Transverse colon (tissue), 4 donors: ENCODE measurements at regions not wholly inside any gene's neighbourhood (a gene's known extent, or its start where the extent isn't known, plus 50 kb on each side); places are given as distances from the start of the nearest gene placed in this dataset.

ENCODE experiments used
- DNase-seq: peaks from one replicate; pipeline ENCODE4 v3.0.0-alpha.2; 2019
- H3K27ac ChIP-seq, 4 donors: fragments of 200-600 bp; sonication (generic); 2 replicates each; pipeline ENCODE4 v1.5.1; 2016 to 2018; ENCODE audit warnings: inconsistent platforms in 4 of 4
- H3K27me3 ChIP-seq: fragments of 200-600 bp; sonication (generic); 2 replicates; pipeline ENCODE4 v1.5.1; 2017; ENCODE audit warnings: inconsistent platforms
- H3K36me3 ChIP-seq, 4 donors: fragments of 200-600 bp; sonication (generic); 2 replicates each; pipeline ENCODE4 v1.5.1; 2017 to 2019; ENCODE audit warnings: inconsistent platforms in 4 of 4
- H3K4me1 ChIP-seq, 4 donors: fragments of 200-600 bp; sonication (generic); 2 replicates each; pipeline ENCODE4 v1.5.1; 2017 to 2020; ENCODE audit warnings: inconsistent platforms in 4 of 4
- H3K4me3 ChIP-seq, 4 donors: fragments of 200-600 bp; sonication (generic); 1 replicate in 1 of 4; 2 replicates in 3 of 4; pipeline versions ENCODE4 v1.5.1 to v1.6.1; 2017 to 2019; ENCODE audit warnings: inconsistent platforms in 4 of 4
- H3K9me3 ChIP-seq, 2 donors: fragments of 200-600 bp; sonication (generic); 2 replicates each; pipeline ENCODE4 v1.5.1; 2017 to 2019; ENCODE audit warnings: inconsistent platforms in 2 of 2
- EP300 ChIP-seq: sonication (generic); formaldehyde crosslinking; IDR thresholded peaks from one replicate; pipeline ENCODE4 v1.6.1; 2017; ENCODE audit warnings: antibody characterized with exemption, low read depth
- POLR2A ChIP-seq: fragments of 450-650 bp; IDR thresholded peaks from one replicate; pipeline ENCODE4 v1.6.1; 2016; ENCODE audit warnings: antibody characterized with exemption, mild to moderate bottlenecking, moderate library complexity
- POLR2AphosphoS5 ChIP-seq, 3 donors: sonication (generic); formaldehyde crosslinking; IDR thresholded peaks; one replicate each; pipeline ENCODE4 v1.6.1; 2016; ENCODE audit warnings: antibody characterized with exemption in 3 of 3
- WGBS, 2 donors: methylation state at CpG; one replicate each; pipeline ENCODE4 v1.1.5; 2018; ENCODE audit warnings: low coverage in 1 of 2; 5-methylcytosine and 5-hydroxymethylcytosine counted together
- in situ Hi-C, 4 donors: fragments of 200-750 bp; cut with MboI; loops; one replicate each; pipeline versions ENCODE4 v1.15.0 to v1.15.1; 2017; ENCODE audit warnings: low sequenced_read_pairs in 3 of 4, low pct_ligation_motif_present in 1 of 4, low pct_unique_long_range_greater_than_20kb in 1 of 4
- intact Hi-C: fragments of 100-400 bp; cut with DNase I; formaldehyde crosslinking; loops from one replicate; pipeline ENCODE4 v1.15.1; 2023; ENCODE audit warnings: low total_unique reads
- TF ChIP-seq, protein P1 (sequence below), 5 experiments: fragments of 200-600 bp in 3 of 5; fragments of 450-650 bp in 2 of 5; sonication (generic) in 3 of 5; IDR thresholded peaks; 1 replicate in 2 of 5; 2 replicates in 3 of 5; pipeline ENCODE4 v1.5.1; 2016 to 2017; ENCODE audit warnings: antibody characterized with exemption in 5 of 5, inconsistent platforms in 3 of 5, mild to moderate bottlenecking in 2 of 5, moderate library complexity in 1 of 5

DNA sequence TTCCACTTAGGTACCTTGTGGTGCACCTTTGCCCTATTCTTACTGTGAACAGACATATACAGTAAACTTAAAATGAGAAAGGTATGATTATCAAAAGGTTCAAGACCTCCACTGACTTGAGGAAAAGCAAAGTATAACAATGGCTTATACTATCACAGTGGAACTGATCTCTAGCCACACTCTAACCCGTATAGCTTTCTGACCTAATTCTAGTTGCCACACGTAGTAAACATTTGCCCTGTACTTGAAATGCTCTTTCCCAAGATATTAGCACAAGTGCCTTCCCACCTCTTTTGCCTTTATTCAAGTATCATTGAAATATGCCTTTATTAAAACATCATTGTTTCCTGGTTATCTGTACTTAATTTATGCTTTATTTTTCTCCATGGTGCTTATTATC lies 250.4 kb upstream of the PPFIA2 start:
- WGBS, 2 donors: 62 to 67% methylated on average over 2 of the region's 2 CpGs
- in situ Hi-C loops: no loop called here

DNA sequence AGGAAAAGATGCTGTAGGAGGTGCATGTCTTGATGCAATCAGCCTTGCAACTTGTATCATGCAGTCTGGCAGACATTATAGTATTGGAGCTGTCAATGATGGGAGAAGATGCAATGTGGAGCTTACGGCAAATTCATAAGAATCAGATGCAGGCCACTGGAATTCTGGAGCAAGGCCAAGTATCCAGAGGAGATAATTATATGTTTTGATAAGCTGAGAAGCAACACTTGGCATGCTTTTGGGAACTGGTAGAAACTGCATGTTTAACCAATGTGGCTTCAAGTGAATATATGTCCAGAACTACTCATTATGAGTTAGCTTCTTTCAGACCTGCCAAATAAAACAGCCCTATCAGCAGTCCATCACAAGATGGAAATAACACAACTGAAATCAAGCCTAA lies 249.1 kb upstream of the PPFIA2 start:
- H3K27me3 ChIP-seq: no peaks in the 10 kb centered on the region
- H3K36me3 ChIP-seq: no peaks in the 10 kb centered on the region
- 67 to 77% methylated on average over 1 of the region's 1 CpG for WGBS, 2 donors
- no peak overlapping the region for H3K4me3 ChIP-seq
- DNase-seq: no peak
- intact Hi-C loops (no loop called here), in situ Hi-C loops (no loop called here)
- H3K4me1 ChIP-seq: no peaks in the 10 kb centered on the region
- H3K27ac ChIP-seq: no peak overlapping the region
- H3K9me3 ChIP-seq: no peaks in the 10 kb centered on the region
- TF ChIP-seq POLR2AphosphoS5 (IDR thresholded peaks at IDR 0.05): no peak
- TF ChIP-seq, protein P1, sequence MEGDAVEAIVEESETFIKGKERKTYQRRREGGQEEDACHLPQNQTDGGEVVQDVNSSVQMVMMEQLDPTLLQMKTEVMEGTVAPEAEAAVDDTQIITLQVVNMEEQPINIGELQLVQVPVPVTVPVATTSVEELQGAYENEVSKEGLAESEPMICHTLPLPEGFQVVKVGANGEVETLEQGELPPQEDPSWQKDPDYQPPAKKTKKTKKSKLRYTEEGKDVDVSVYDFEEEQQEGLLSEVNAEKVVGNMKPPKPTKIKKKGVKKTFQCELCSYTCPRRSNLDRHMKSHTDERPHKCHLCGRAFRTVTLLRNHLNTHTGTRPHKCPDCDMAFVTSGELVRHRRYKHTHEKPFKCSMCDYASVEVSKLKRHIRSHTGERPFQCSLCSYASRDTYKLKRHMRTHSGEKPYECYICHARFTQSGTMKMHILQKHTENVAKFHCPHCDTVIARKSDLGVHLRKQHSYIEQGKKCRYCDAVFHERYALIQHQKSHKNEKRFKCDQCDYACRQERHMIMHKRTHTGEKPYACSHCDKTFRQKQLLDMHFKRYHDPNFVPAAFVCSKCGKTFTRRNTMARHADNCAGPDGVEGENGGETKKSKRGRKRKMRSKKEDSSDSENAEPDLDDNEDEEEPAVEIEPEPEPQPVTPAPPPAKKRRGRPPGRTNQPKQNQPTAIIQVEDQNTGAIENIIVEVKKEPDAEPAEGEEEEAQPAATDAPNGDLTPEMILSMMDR (IDR thresholded peaks at IDR 0.05): no peak
- TF ChIP-seq EP300: no peak
- no peak for TF ChIP-seq POLR2A

More for the DNA sequence above, 250.4 kb upstream of the PPFIA2 start:
- H3K4me1 ChIP-seq: no peaks in the 10 kb centered on the region
- H3K36me3 ChIP-seq: no peaks in the 10 kb centered on the region
- no peak overlapping the region for H3K27ac ChIP-seq
- H3K4me3 ChIP-seq: no peak overlapping the region
- intact Hi-C loops: no loop called here
- no peaks in the 10 kb centered on the region for H3K9me3 ChIP-seq
- H3K27me3 ChIP-seq: no peaks in the 10 kb centered on the region
- no peak for DNase-seq
- TF ChIP-seq POLR2A (no peak), EP300 (no peak), POLR2AphosphoS5 (IDR thresholded peaks at IDR 0.05) (no peak)
- TF ChIP-seq, protein P1 (IDR thresholded peaks at IDR 0.05): no peak

DNA sequence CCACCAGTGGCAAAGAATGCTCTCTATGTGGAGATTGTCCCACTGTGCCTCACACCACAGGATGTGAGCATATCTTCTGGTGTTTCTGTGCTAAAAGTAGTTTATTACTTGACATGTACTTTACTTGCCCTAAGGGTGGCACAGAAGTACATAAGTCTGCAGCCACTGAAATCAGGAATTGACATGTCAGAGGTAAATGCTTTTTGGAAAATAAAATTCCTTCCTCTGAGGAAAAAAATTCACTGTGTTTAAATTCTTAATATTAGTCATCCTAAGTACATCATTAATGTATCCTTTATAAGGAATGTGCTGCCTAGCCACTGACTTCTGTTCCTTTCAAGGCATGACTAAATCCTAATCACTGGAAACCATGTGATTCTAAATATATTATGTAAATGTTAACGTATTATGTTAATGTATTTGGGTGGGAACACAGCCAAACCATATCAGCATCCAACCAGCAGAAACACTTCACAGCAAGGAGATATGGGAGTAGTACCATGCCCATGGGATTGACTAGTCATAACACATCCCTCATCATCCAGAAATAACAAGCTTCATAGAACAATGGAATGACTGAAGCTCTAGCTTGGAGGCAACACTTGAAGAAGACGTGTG lies 239.7 kb upstream of the PPFIA2 start:
- no peak overlapping the region for H3K27ac ChIP-seq
- no peaks in the 10 kb centered on the region for H3K36me3 ChIP-seq
- no peaks in the 10 kb centered on the region for H3K9me3 ChIP-seq
- DNase-seq: no peak
- intact Hi-C loops (no loop called here), in situ Hi-C loops (no loop called here)
- TF ChIP-seq, protein P1 (IDR thresholded peaks at IDR 0.05): no peak
- TF ChIP-seq POLR2A (no peak), POLR2AphosphoS5 (IDR thresholded peaks at IDR 0.05) (no peak), EP300 (no peak)
- H3K4me3 ChIP-seq: no peak overlapping the region
- H3K4me1 ChIP-seq: no peaks in the 10 kb centered on the region
- H3K27me3 ChIP-seq: no peaks in the 10 kb centered on the region
- 62 to 78% methylated on average over 1 to 2 of the region's 2 CpGs for WGBS, 2 donors

DNA sequence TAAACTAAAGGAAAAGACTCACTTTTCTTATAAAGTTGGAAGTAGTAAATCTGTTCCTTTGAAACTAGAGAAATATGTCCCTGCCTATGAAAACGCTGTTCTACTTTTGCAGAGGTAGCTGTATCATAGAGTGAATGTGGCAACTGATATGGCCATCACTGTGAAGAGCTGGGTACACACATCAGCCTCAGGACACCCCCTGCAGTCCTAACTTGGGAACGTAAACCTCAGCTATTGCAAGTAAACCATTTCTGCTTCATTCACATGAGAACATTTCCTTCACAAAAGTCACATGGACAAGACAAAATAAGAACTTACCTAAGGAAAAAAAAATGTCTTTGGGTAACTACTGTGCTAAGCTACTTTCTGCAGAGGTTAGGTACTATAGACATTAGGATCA lies 233.3 kb upstream of the PPFIA2 start:
- H3K27me3 ChIP-seq: no peaks in the 10 kb centered on the region
- H3K4me1 ChIP-seq: no peaks in the 10 kb centered on the region
- no peak overlapping the region for H3K27ac ChIP-seq
- H3K36me3 ChIP-seq: no peaks in the 10 kb centered on the region
- DNase-seq: peak; percentile 7
- no peaks in the 10 kb centered on the region for H3K9me3 ChIP-seq
- H3K4me3 ChIP-seq: no peak overlapping the region
- in situ Hi-C loops (no loop called here), intact Hi-C loops (no loop called here)
- 33 to 57% methylated on average over 1 to 2 of the region's 2 CpGs for WGBS, 2 donors
- TF ChIP-seq EP300: no peak
- no peak for TF ChIP-seq POLR2AphosphoS5 (IDR thresholded peaks at IDR 0.05)
- TF ChIP-seq, protein P1 (IDR thresholded peaks at IDR 0.05): no peak
- TF ChIP-seq POLR2A: no peak
